Suprapubic skin (tissue), 4 donors: ENCODE measurements at regions not wholly inside any gene's neighbourhood (a gene's known extent, or its start where the extent isn't known, plus 50 kb on each side); places are given as distances from the start of the nearest gene placed in this dataset.

ENCODE experiments used
- DNase-seq, 2 donors: peaks; one replicate each; pipeline ENCODE4 v3.0.0-alpha.2; 2019; ENCODE audit warnings: low spot score in 2 of 2
- H3K27ac ChIP-seq: fragments of 200-600 bp; sonication (generic); one replicate; pipeline ENCODE4 v1.5.1; 2019
- H3K27me3 ChIP-seq: fragments of 200-600 bp; sonication (generic); one replicate; pipeline ENCODE4 v1.5.1; 2019
- H3K36me3 ChIP-seq: fragments of 200-600 bp; sonication (generic); one replicate; pipeline ENCODE4 v1.5.1; 2019
- H3K4me1 ChIP-seq: fragments of 200-600 bp; sonication (generic); one replicate; pipeline ENCODE4 v1.5.1; 2019
- H3K4me3 ChIP-seq: fragments of 200-600 bp; sonication (generic); one replicate; pipeline ENCODE4 v1.5.1; 2019; ENCODE audit warnings: mild to moderate bottlenecking
- H3K9me3 ChIP-seq: fragments of 200-600 bp; sonication (generic); one replicate; pipeline ENCODE4 v1.5.1; 2019
- CTCF ChIP-seq, 2 donors: fragments of 200-600 bp in 1 of 2; fragments of 450-650 bp in 1 of 2; sonication (generic) in 1 of 2; IDR thresholded peaks; one replicate each; pipeline ENCODE4 v1.5.1; 2016 to 2019; ENCODE audit warnings: antibody characterized with exemption in 2 of 2, mild to moderate bottlenecking in 1 of 2, moderate library complexity in 1 of 2
- EP300 ChIP-seq: sonication (generic); formaldehyde crosslinking; IDR thresholded peaks from one replicate; pipeline ENCODE4 v1.6.1; 2017; ENCODE audit warnings: antibody characterized with exemption
- POLR2A ChIP-seq, 2 donors: fragments of 450-650 bp; IDR thresholded peaks; one replicate each; pipeline ENCODE4 v1.6.1; 2017; ENCODE audit warnings: antibody characterized with exemption in 2 of 2, mild to moderate bottlenecking in 2 of 2, moderate library complexity in 2 of 2
- POLR2AphosphoS5 ChIP-seq, 3 donors: sonication (generic); formaldehyde crosslinking; IDR thresholded peaks; one replicate each; pipeline ENCODE4 v1.6.1; 2017; ENCODE audit warnings: antibody characterized with exemption in 3 of 3
- WGBS: methylation state at CpG from one replicate; pipeline ENCODE4 v1.1.5; 2018; 5-methylcytosine and 5-hydroxymethylcytosine counted together

- Histone ChIP-seq H3K36me3 (no peaks in the 10 kb centered on the region), H3K27ac (no peak overlapping the region), H3K4me3 (no peak overlapping the region), H3K9me3 (no peaks in the 10 kb centered on the region), H3K4me1 (no peaks in the 10 kb centered on the region), H3K27me3 (no peaks in the 10 kb centered on the region)
- TF ChIP-seq CTCF (IDR thresholded peaks at IDR 0.05): no peak
- no peak for TF ChIP-seq EP300
- TF ChIP-seq POLR2AphosphoS5 (IDR thresholded peaks at IDR 0.05): no peak
- no peak for TF ChIP-seq POLR2A (IDR thresholded peaks at IDR 0.05)
- DNase-seq: no peak
- 93% methylated on average over 7 of the region's 7 CpGs for WGBS
Measured at GRCh38 chr5:61949679-61950435, 356.1 kb upstream of the KIF2A start.

- H3K9me3 ChIP-seq: no peaks in the 10 kb centered on the region
- no peaks in the 10 kb centered on the region for H3K36me3 ChIP-seq
- H3K4me3 ChIP-seq: no peak overlapping the region
- no peaks in the 10 kb centered on the region for H3K27me3 ChIP-seq
- H3K4me1 ChIP-seq: no peaks in the 10 kb centered on the region
- DNase-seq: no peak
- 96% methylated on average over 3 of the region's 3 CpGs for WGBS
- no peak overlapping the region for H3K27ac ChIP-seq
- no peak for TF ChIP-seq POLR2A (IDR thresholded peaks at IDR 0.05)
- TF ChIP-seq CTCF (IDR thresholded peaks at IDR 0.05): no peak
- TF ChIP-seq EP300: no peak
- TF ChIP-seq POLR2AphosphoS5 (IDR thresholded peaks at IDR 0.05): no peak
Measured at GRCh38 chr5:61951295-61951694, 354.7 kb upstream of the KIF2A start.

- H3K4me3 ChIP-seq: no peak overlapping the region
- H3K36me3 ChIP-seq: no peaks in the 10 kb centered on the region
- H3K27me3 ChIP-seq: no peaks in the 10 kb centered on the region
- TF ChIP-seq POLR2A (IDR thresholded peaks at IDR 0.05): no peak
- TF ChIP-seq EP300: no peak
- TF ChIP-seq POLR2AphosphoS5 (IDR thresholded peaks at IDR 0.05): no peak
- TF ChIP-seq CTCF (IDR thresholded peaks at IDR 0.05): no peak
- WGBS: 65% methylated on average over 3 of the region's 3 CpGs
- no peaks in the 10 kb centered on the region for H3K4me1 ChIP-seq
- no peak overlapping the region for H3K27ac ChIP-seq
- H3K9me3 ChIP-seq: no peaks in the 10 kb centered on the region
- DNase-seq: no peak
Measured at GRCh38 chr5:61953913-61954312, 352.1 kb upstream of the KIF2A start.

- H3K27ac ChIP-seq: no peak overlapping the region
- TF ChIP-seq EP300 (no peak), CTCF (IDR thresholded peaks at IDR 0.05) (no peak), POLR2A (IDR thresholded peaks at IDR 0.05) (no peak), POLR2AphosphoS5 (IDR thresholded peaks at IDR 0.05) (no peak)
- H3K4me1 ChIP-seq: no peaks in the 10 kb centered on the region
- H3K9me3 ChIP-seq: no peaks in the 10 kb centered on the region
- DNase-seq: no peak
- H3K27me3 ChIP-seq: no peaks in the 10 kb centered on the region
- H3K36me3 ChIP-seq: no peaks in the 10 kb centered on the region
- 34% methylated on average over 2 of the region's 2 CpGs for WGBS
- no peak overlapping the region for H3K4me3 ChIP-seq
Measured at GRCh38 chr5:61964201-61964600, 341.8 kb upstream of the KIF2A start.

GRCh38 chr5:61965069-61965468 lies 340.9 kb upstream of the KIF2A start:
- Histone ChIP-seq H3K27me3 (no peaks in the 10 kb centered on the region), H3K4me3 (no peak overlapping the region), H3K27ac (no peak overlapping the region), H3K4me1 (no peaks in the 10 kb centered on the region), H3K9me3 (no peaks in the 10 kb centered on the region), H3K36me3 (no peaks in the 10 kb centered on the region)
- WGBS: 90% methylated on average over 1 of the region's 1 CpG
- no peak for TF ChIP-seq POLR2AphosphoS5 (IDR thresholded peaks at IDR 0.05)
- no peak for TF ChIP-seq CTCF (IDR thresholded peaks at IDR 0.05)
- no peak for TF ChIP-seq EP300
- TF ChIP-seq POLR2A (IDR thresholded peaks at IDR 0.05): no peak
- DNase-seq: no peak
